Keratinocyte (primary cell): ENCODE measurements at regions not wholly inside any gene's neighbourhood (a gene's known extent, or its start where the extent isn't known, plus 50 kb on each side); places are given as distances from the start of the nearest gene placed in this dataset.

ENCODE experiments used
- DNase-seq: peaks from one replicate; pipeline ENCODE4 v3.0.0-alpha.2; 2011; ENCODE audit warnings: low read depth, missing footprints, low spot score
- FAIRE-seq: peaks from 2 replicates; lab custom pipeline; 2011; peaks lifted over from hg19 to GRCh38; lab: Jason Lieb, UNC
- H2AFZ ChIP-seq: 2 replicates; pipeline ENCODE4 v1.6.0; 2012; ENCODE audit warnings: low read length, control low read depth, inconsistent platforms; ENCODE audit not compliant: control insufficient read depth
- H3K27ac ChIP-seq: 2 replicates; pipeline ENCODE4 v1.5.1; 2011; ENCODE audit warnings: low read length; ENCODE audit not compliant: control insufficient read depth, insufficient read depth
- H3K27me3 ChIP-seq: 3 replicates; pipeline ENCODE4 v1.6.0; 2011; ENCODE audit warnings: low read length; ENCODE audit not compliant: control insufficient read depth, insufficient read depth; ENCODE audit errors: extremely low read depth
- H3K36me3 ChIP-seq, 2 experiments: 2 replicates in 1 of 2; 3 replicates in 1 of 2; pipeline ENCODE4 v1.5.1; 2011; ENCODE audit warnings: low read length in 2 of 2, mild to moderate bottlenecking in 1 of 2; ENCODE audit not compliant: control insufficient read depth in 2 of 2, insufficient read depth in 2 of 2; ENCODE audit errors: extremely low read depth in 1 of 2
- H3K4me1 ChIP-seq: 3 replicates; pipeline ENCODE4 v1.5.1; 2011; ENCODE audit warnings: low read length; ENCODE audit not compliant: control insufficient read depth, insufficient read depth; ENCODE audit errors: extremely low read depth
- H3K4me2 ChIP-seq: 3 replicates; pipeline ENCODE4 v1.6.0; 2011; ENCODE audit warnings: low read depth, low read length; ENCODE audit not compliant: control insufficient read depth, insufficient read depth; ENCODE audit errors: extremely low read depth
- H3K4me3 ChIP-seq, 3 experiments: fragments of 200-600 bp in 1 of 3; sonication (generic) in 1 of 3; 2 replicates in 2 of 3; 3 replicates in 1 of 3; pipeline ENCODE4 v1.5.1; 2011 to 2016; ENCODE audit warnings: low read length in 3 of 3, mild to moderate bottlenecking in 3 of 3, control low read depth in 2 of 3, inconsistent platforms in 1 of 3, low read depth in 1 of 3, mixed read lengths in 1 of 3, mixed run types in 1 of 3, moderate library complexity in 1 of 3; ENCODE audit not compliant: control insufficient read depth in 2 of 3, insufficient read depth in 2 of 3; ENCODE audit errors: extremely low read depth in 1 of 3
- H3K79me2 ChIP-seq: 2 replicates; pipeline ENCODE4 v1.6.0; 2012; ENCODE audit warnings: low read length; ENCODE audit not compliant: control insufficient read depth, insufficient read depth
- H3K9ac ChIP-seq: 3 replicates; pipeline ENCODE4 v1.6.0; 2011; ENCODE audit warnings: low read length; ENCODE audit not compliant: control insufficient read depth, insufficient read depth; ENCODE audit errors: extremely low read depth
- H3K9me1 ChIP-seq: 3 replicates; pipeline ENCODE4 v1.6.0; 2011; ENCODE audit warnings: low read length; ENCODE audit not compliant: control insufficient read depth, insufficient read depth; ENCODE audit errors: extremely low read depth
- H3K9me3 ChIP-seq: 2 replicates; pipeline ENCODE4 v1.5.1; 2012; ENCODE audit warnings: low read depth, low read length; ENCODE audit not compliant: control insufficient read depth
- H4K20me1 ChIP-seq: 3 replicates; pipeline ENCODE4 v1.6.0; 2011; ENCODE audit warnings: low read length; ENCODE audit not compliant: control insufficient read depth, insufficient read depth; ENCODE audit errors: extremely low read depth
- EZH2 ChIP-seq: IDR thresholded peaks from one replicate; pipeline ENCODE4 v1.6.1; 2012; ENCODE audit warnings: inconsistent platforms, mild to moderate bottlenecking, low read length, moderate library complexity
- dilution Hi-C: fragments of 300-500 bp; cut with MboI; formaldehyde crosslinking; loops from one replicate; pipeline ENCODE4 v1.7.0; 2020; ENCODE audit warnings: low sequenced_read_pairs; ENCODE audit not compliant: extremely low pct_ligation_motif_present
- TF ChIP-seq, protein P1 (sequence below), 3 experiments: IDR thresholded peaks in 1 of 3; conservative IDR thresholded peaks in 1 of 3; optimal IDR thresholded peaks in 1 of 3; 2 replicates in 2 of 3; 3 replicates in 1 of 3; pipeline versions ENCODE3 to v1.5.1; 2011; ENCODE audit warnings: low read length in 3 of 3, mild to moderate bottlenecking in 3 of 3, moderate library complexity in 2 of 3, control low read depth in 1 of 3, inconsistent platforms in 1 of 3; ENCODE audit not compliant: insufficient read depth in 2 of 3; ENCODE audit errors: extremely low read depth in 1 of 3

DNA sequence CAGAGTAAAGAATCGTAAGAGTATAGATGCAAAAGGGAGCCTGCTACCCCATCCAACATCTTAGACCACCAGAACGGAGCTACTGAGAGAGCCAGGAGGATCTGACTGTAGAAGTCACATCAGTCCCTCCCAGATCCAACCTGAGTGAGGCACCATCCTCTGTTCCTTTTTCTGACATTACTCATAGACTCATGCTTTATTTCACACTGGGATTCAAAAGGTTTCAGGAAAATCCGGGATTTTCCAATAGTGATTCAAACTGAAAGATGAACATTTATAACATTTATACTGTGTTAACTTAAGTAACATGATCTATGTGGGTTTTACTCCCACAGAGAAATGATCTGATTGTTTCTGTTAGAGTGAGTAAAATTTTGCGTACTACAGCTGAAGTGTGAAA lies 868.6 kb upstream of the GJE1 start:
- TF ChIP-seq EZH2: no peak
- TF ChIP-seq, protein P1, sequence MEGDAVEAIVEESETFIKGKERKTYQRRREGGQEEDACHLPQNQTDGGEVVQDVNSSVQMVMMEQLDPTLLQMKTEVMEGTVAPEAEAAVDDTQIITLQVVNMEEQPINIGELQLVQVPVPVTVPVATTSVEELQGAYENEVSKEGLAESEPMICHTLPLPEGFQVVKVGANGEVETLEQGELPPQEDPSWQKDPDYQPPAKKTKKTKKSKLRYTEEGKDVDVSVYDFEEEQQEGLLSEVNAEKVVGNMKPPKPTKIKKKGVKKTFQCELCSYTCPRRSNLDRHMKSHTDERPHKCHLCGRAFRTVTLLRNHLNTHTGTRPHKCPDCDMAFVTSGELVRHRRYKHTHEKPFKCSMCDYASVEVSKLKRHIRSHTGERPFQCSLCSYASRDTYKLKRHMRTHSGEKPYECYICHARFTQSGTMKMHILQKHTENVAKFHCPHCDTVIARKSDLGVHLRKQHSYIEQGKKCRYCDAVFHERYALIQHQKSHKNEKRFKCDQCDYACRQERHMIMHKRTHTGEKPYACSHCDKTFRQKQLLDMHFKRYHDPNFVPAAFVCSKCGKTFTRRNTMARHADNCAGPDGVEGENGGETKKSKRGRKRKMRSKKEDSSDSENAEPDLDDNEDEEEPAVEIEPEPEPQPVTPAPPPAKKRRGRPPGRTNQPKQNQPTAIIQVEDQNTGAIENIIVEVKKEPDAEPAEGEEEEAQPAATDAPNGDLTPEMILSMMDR (optimal IDR thresholded peaks at IDR 0.05 in 1 of 3, IDR thresholded peaks at IDR 0.05 in 1 of 3, conservative IDR thresholded peaks at IDR 0.05 in 1 of 3; ENCODE audit: extremely low read depth in 1 of 3, insufficient read depth in 2 of 3, low read length in 3 of 3): no peak
- FAIRE-seq (no peak), DNase-seq (no peak)
- H3K27me3 ChIP-seq: no peaks in the 10 kb centered on the region
- H3K4me2 ChIP-seq: no peak overlapping the region
- H3K9ac ChIP-seq: no peak overlapping the region
- no peaks in the 10 kb centered on the region for H3K36me3 ChIP-seq
- H4K20me1 ChIP-seq: no peaks in the 10 kb centered on the region
- no peaks in the 10 kb centered on the region for H3K79me2 ChIP-seq
- H2AFZ ChIP-seq: no peak overlapping the region
- no peaks in the 10 kb centered on the region for H3K9me1 ChIP-seq
- dilution Hi-C loops: no loop called here
- H3K27ac ChIP-seq: no peak overlapping the region
- H3K4me1 ChIP-seq: no peaks in the 10 kb centered on the region
- no peaks in the 10 kb centered on the region for H3K9me3 ChIP-seq
- no peak overlapping the region for H3K4me3 ChIP-seq

DNA sequence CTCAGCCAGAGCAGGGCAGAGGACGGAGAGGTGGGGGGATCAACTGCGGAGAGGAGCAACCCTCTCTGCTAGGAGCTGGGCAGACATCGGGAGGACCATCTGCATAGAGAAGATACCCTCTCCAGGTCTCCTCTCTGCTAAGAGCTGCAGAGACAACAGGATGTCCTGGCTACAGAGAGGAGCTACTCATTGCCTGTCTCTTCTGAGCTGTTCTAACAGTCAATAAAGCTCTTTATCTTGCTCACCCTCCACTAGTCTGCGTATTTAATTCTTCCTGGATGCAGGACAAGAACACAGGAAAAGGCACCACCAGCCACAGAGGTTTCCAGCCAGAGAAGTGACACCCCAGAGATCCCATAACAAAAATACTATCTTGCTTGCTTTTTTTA lies 871.1 kb upstream of the GJE1 start:
- dilution Hi-C loops: no loop called here
- Histone ChIP-seq H3K79me2 (no peaks in the 10 kb centered on the region), H3K4me1 (no peaks in the 10 kb centered on the region), H3K36me3 (no peaks in the 10 kb centered on the region), H3K9ac (no peak overlapping the region), H3K27me3 (no peaks in the 10 kb centered on the region), H2AFZ (no peak overlapping the region), H3K4me2 (no peak overlapping the region), H3K9me3 (no peaks in the 10 kb centered on the region), H3K9me1 (no peaks in the 10 kb centered on the region), H3K4me3 (no peak overlapping the region), H4K20me1 (no peaks in the 10 kb centered on the region), H3K27ac (no peak overlapping the region)
- FAIRE-seq (no peak), DNase-seq (no peak)
- TF ChIP-seq, protein P1 (optimal IDR thresholded peaks at IDR 0.05 in 1 of 3, IDR thresholded peaks at IDR 0.05 in 1 of 3, conservative IDR thresholded peaks at IDR 0.05 in 1 of 3; ENCODE audit: extremely low read depth in 1 of 3, insufficient read depth in 2 of 3, low read length in 3 of 3): no peak
- no peak for TF ChIP-seq EZH2
